ENCODE measurements at regions not wholly inside any gene's neighbourhood (a gene's known extent, or its start where the extent isn't known, plus 50 kb on each side); places are given as distances from the start of the nearest gene placed in this dataset.

GRCh38 chr11:38491986-38492385 lies 1894.0 kb upstream of the RAG2 start:
- H3K27me3 ChIP-seq (ENCODE audit: insufficient read depth, low read length): no peaks in the 10 kb centered on the region
- no peak overlapping the region for H4K5ac ChIP-seq (ENCODE audit: insufficient read length, low read depth, low read length)
- no CpG with 5 or more reads among the region's 2 CpGs for WGBS (ENCODE audit: extremely low coverage, insufficient read length, low lambda C conversion rate)
- no peak overlapping the region for H3K18ac ChIP-seq (ENCODE audit: insufficient read length, low read depth, low read length)
- H3K4me1 ChIP-seq (ENCODE audit: insufficient read depth, low read length): no peaks in the 10 kb centered on the region
- no peak overlapping the region for H3K56ac ChIP-seq (ENCODE audit: insufficient read length, low read depth, low read length)
- H3K14ac ChIP-seq (ENCODE audit: insufficient read depth, low read length): no peak overlapping the region
- H2BK20ac ChIP-seq (ENCODE audit: low read depth, low read length, poor library complexity, severe bottlenecking): no peak overlapping the region
- no peaks in the 10 kb centered on the region for H4K20me1 ChIP-seq (ENCODE audit: control insufficient read depth, insufficient read depth, insufficient read length)
- DNase-seq: no peak
- H3K79me1 ChIP-seq (ENCODE audit: insufficient read depth, low read depth, low read length, poor library complexity, severe bottlenecking): no peaks in the 10 kb centered on the region
- no peak overlapping the region for H3K4ac ChIP-seq (ENCODE audit: low read depth, low read length)
- no peak for TF ChIP-seq CTCF (conservative IDR thresholded peaks at IDR 0.05)
- Mint-ChIP-seq H3K36me3 (ENCODE audit: insufficient read depth in 1 of 3, low read depth in 3 of 3) (peaks cover 0 to 1% (median 0%) of the 10 kb centered on the region in 3 experiments; a peak in 1 of 7 replicates), H3K9me3 (peaks cover 0 to 2% of the 10 kb centered on the region in 2 experiments; a peak in 2 of 5 replicates), H3K4me1 (no peaks in the 10 kb centered on the region), H3K27ac (no peak overlapping the region), H3K4me3 (no peak overlapping the region), H3K27me3 (ENCODE audit: low read depth) (no peaks in the 10 kb centered on the region)
- H3K23me2 ChIP-seq (ENCODE audit: insufficient read length, low read depth, low read length, poor library complexity, severe bottlenecking): no peaks in the 10 kb centered on the region
- no peak overlapping the region for H2AFZ ChIP-seq (ENCODE audit: low read length)
- no peak overlapping the region for H2BK120ac ChIP-seq (ENCODE audit: low read depth, low read length, poor library complexity, severe bottlenecking)
- no peak overlapping the region for H4K91ac ChIP-seq (ENCODE audit: insufficient read length, low read depth, low read length)
- H3K9ac ChIP-seq (ENCODE audit: extremely low read depth, insufficient read length, low read length): no peak overlapping the region
- no peak overlapping the region for H3K27ac ChIP-seq (ENCODE audit: insufficient read length, low read depth, low read length)
- no peak overlapping the region for H3K23ac ChIP-seq (ENCODE audit: insufficient read length, low read depth, low read length)
- no peak overlapping the region for H3K4me2 ChIP-seq (ENCODE audit: insufficient read depth, insufficient read length, low read length)
- no peaks in the 10 kb centered on the region for H3K9me3 ChIP-seq (ENCODE audit: control insufficient read depth, low read depth, low read length)
- no peak overlapping the region for H2BK12ac ChIP-seq (ENCODE audit: insufficient read length, low read depth, low read length)
- no peak overlapping the region for H2AK5ac ChIP-seq (ENCODE audit: insufficient read length, low read length)
- H3T11ph ChIP-seq (ENCODE audit: low read length): no peak overlapping the region
- H2BK5ac ChIP-seq (ENCODE audit: insufficient read length, low read length): no peak overlapping the region
- H3K79me2 ChIP-seq (ENCODE audit: insufficient read depth, low read length): no peaks in the 10 kb centered on the region
- no peak overlapping the region for H2BK15ac ChIP-seq (ENCODE audit: low read depth, low read length)
- no peak overlapping the region for H4K8ac ChIP-seq (replicated peaks; ENCODE audit: insufficient read length, low read depth, low read length)
